Left lung (tissue), 4 donors: ENCODE measurements at regions not wholly inside any gene's neighbourhood (a gene's known extent, or its start where the extent isn't known, plus 50 kb on each side); places are given as distances from the start of the nearest gene placed in this dataset.
A peak's percentile ranks its signal among the peaks of the same experiment; 100 is the strongest.

ENCODE experiments used
- ATAC-seq: fragments of 200-7000 bp; cut with Tn5 transposase; one replicate; pipeline ENCODE4 v1.9.1; 2020; ENCODE audit warnings: moderate library complexity
- DNase-seq, 4 donors: peaks; one replicate each; pipeline ENCODE4 v3.0.0-alpha.2; 2013 to 2020
- H3K27ac ChIP-seq, 2 donors: fragments of 200-600 bp; sonication (generic) in 1 of 2; one replicate each; pipeline versions ENCODE4 v1.5.0 to v1.8.0; 2020 to 2021
- H3K27me3 ChIP-seq, 2 donors: fragments of 200-600 bp; sonication (generic) in 1 of 2; one replicate each; pipeline versions ENCODE4 v1.5.0 to v1.8.0; 2020 to 2021
- H3K36me3 ChIP-seq, 2 donors: fragments of 200-600 bp; sonication (generic) in 1 of 2; one replicate each; pipeline versions ENCODE4 v1.5.0 to v1.8.0; 2020 to 2021
- H3K4me1 ChIP-seq, 2 donors: fragments of 200-600 bp; one replicate each; pipeline ENCODE4 v1.8.0; 2021
- H3K4me3 ChIP-seq, 2 donors: fragments of 200-600 bp; sonication (generic) in 1 of 2; one replicate each; pipeline versions ENCODE4 v1.5.0 to v1.8.0; 2020 to 2021; ENCODE audit warnings: mild to moderate bottlenecking in 1 of 2
- H3K9me3 ChIP-seq, 2 donors: fragments of 200-600 bp; sonication (generic) in 1 of 2; one replicate each; pipeline versions ENCODE4 v1.5.0 to v1.8.0; 2020 to 2021
- CTCF ChIP-seq, 2 donors: fragments of 200-600 bp; sonication (generic) in 1 of 2; IDR thresholded peaks; one replicate each; pipeline versions ENCODE4 v1.5.0 to v1.8.0; 2021; ENCODE audit warnings: antibody characterized with exemption in 2 of 2
- intact Hi-C, 2 donors: fragments of 100-400 bp; cut with DNase I; formaldehyde crosslinking; loops; one replicate each; pipeline versions ENCODE4 v1.11.2 to v1.14.2; 2022
- donor health status: DM: no; HTN: yes; CAD: no.
- donor health status: DM: no; HTN: no; CAD: no.

- H3K27me3 ChIP-seq = no peaks in the 10 kb centered on the region
- H3K36me3 ChIP-seq = no peaks in the 10 kb centered on the region
- DNase-seq (no peak), ATAC-seq (no peak)
- no peak overlapping the region for H3K27ac ChIP-seq
- H3K4me1 ChIP-seq = no peaks in the 10 kb centered on the region
- intact Hi-C loops = no loop called here
- no peak for TF ChIP-seq CTCF (IDR thresholded peaks at IDR 0.05)
- no peaks in the 10 kb centered on the region for H3K9me3 ChIP-seq
- no peak overlapping the region for H3K4me3 ChIP-seq
These were observed 98.5 kb upstream of the MAGEB16 start for GRCh38 chrX:35699642-35700041.

- H3K9me3 ChIP-seq = no peaks in the 10 kb centered on the region
- ATAC-seq (no peak), DNase-seq (no peak)
- intact Hi-C loops = no loop called here
- H3K4me3 ChIP-seq = no peak overlapping the region
- H3K4me1 ChIP-seq = no peaks in the 10 kb centered on the region
- H3K27ac ChIP-seq = no peak overlapping the region
- TF ChIP-seq CTCF (IDR thresholded peaks at IDR 0.05) = no peak
- H3K36me3 ChIP-seq = no peaks in the 10 kb centered on the region
- H3K27me3 ChIP-seq = no peaks in the 10 kb centered on the region
These were observed 98.0 kb upstream of the MAGEB16 start for GRCh38 chrX:35700121-35700520.

- ATAC-seq = no peak
- no peak overlapping the region for H3K27ac ChIP-seq
- H3K27me3 ChIP-seq = no peaks in the 10 kb centered on the region
- no peaks in the 10 kb centered on the region for H3K36me3 ChIP-seq
- intact Hi-C loops = no loop called here
- no peak for TF ChIP-seq CTCF (IDR thresholded peaks at IDR 0.05)
- H3K4me1 ChIP-seq = no peaks in the 10 kb centered on the region
- H3K9me3 ChIP-seq = no peaks in the 10 kb centered on the region
- H3K4me3 ChIP-seq = no peak overlapping the region
- no peak for DNase-seq
These were observed 86.9 kb upstream of the MAGEB16 start for GRCh38 chrX:35711281-35711680.

GRCh38 chrX:35722128-35722527 is 76.0 kb upstream of the MAGEB16 start:
- ATAC-seq (no peak), DNase-seq (no peak)
- Histone ChIP-seq H3K4me3 (no peak overlapping the region), H3K36me3 (no peaks in the 10 kb centered on the region), H3K27ac (no peak overlapping the region), H3K4me1 (no peaks in the 10 kb centered on the region), H3K27me3 (no peaks in the 10 kb centered on the region), H3K9me3 (no peaks in the 10 kb centered on the region)
- intact Hi-C loops = no loop called here
- TF ChIP-seq CTCF (IDR thresholded peaks at IDR 0.05) = no peak

GRCh38 chrX:35726176-35726575 is 72.0 kb upstream of the MAGEB16 start:
- no peaks in the 10 kb centered on the region for H3K27me3 ChIP-seq
- DNase-seq (no peak), ATAC-seq (peak; percentile 34)
- TF ChIP-seq CTCF (IDR thresholded peaks at IDR 0.05) = no peak
- H3K4me3 ChIP-seq = no peak overlapping the region
- no peak overlapping the region for H3K27ac ChIP-seq
- no peaks in the 10 kb centered on the region for H3K36me3 ChIP-seq
- intact Hi-C loops = no loop called here
- H3K4me1 ChIP-seq = no peaks in the 10 kb centered on the region
- no peaks in the 10 kb centered on the region for H3K9me3 ChIP-seq
